LNCAP (cell line): ENCODE measurements at regions not wholly inside any gene's neighbourhood (a gene's known extent, or its start where the extent isn't known, plus 50 kb on each side); places are given as distances from the start of the nearest gene placed in this dataset.

Experiments used
- CTCF ChIP-seq: fragments of 450-650 bp; IDR thresholded peaks from 2 replicates; pipeline ENCODE4 v1.5.1; 2017; ENCODE audit warnings: mild to moderate bottlenecking

DNA sequence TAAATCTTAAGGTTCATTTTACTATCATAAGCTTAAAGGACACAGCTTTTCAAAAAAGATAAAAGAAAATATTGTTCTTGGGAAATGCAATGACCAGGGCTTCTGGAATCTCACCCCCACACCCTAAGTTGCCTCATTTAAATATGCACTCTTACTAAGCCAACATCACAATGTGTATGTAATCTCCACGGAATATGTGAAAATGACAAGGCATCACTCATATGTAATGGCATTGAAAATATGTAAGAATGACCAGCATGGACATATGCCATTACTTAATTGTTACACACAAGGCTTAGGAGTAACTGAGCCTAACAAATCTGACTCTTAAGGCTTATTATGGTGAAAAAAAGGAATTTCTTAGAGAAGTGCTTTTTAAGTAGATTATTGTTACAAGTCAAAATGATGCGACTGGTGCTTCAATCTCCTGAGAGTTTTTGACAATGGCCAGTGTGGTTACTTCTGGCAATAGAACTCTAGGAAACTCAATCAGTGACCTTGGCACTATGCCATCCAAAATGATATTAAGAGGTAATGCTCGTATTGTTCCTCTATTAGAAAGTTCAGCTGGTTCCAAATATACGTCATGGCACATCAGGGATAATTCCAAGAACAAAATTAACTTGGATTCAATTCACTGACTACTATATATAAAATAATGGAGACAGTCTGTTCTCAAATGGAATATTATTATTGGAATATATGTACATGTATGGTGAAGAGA is 290.0 kb upstream of the PLSCR5 start:
- TF ChIP-seq CTCF: no peak

GRCh38 chr3:146894406-146894805 is 289.3 kb upstream of the PLSCR5 start:
- no peak for TF ChIP-seq CTCF

GRCh38 chr3:146892041-146892440 is 286.9 kb upstream of the PLSCR5 start:
- no peak for TF ChIP-seq CTCF

GRCh38 chr3:146889626-146890025 is 284.5 kb upstream of the PLSCR5 start:
- no peak for TF ChIP-seq CTCF

- no peak for TF ChIP-seq CTCF
Observed at GRCh38 chr3:146888176-146888575, 283.0 kb upstream of the PLSCR5 start.

GRCh38 chr3:146884721-146885120 is 279.6 kb upstream of the PLSCR5 start:
- no peak for TF ChIP-seq CTCF

- TF ChIP-seq CTCF: no peak
Observed at GRCh38 chr3:146884296-146884695, 279.1 kb upstream of the PLSCR5 start.

DNA sequence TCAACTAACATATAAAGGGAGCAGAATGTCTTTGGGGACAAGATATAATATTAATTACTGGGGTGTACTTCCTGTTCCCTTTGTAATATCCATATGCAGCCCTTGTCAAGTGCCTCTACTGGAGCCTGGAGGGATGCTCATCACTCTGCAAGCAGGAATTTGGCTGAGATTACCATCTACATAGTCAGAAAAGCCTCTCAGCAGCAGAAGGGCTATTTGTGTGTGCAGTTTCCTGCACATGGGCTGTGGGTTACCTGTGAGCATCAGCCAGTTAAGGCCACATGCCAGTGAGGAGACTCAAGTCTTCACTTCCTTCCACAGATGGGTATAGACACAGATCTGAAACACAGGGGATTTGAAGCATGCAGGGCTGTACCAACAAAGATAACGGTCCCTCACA is 278.1 kb upstream of the PLSCR5 start:
- TF ChIP-seq CTCF: no peak
